ENCODE measurements at regions not wholly inside any gene's neighbourhood (a gene's known extent, or its start where the extent isn't known, plus 50 kb on each side); places are given as distances from the start of the nearest gene placed in this dataset.

- no peak for TF ChIP-seq CTCF (conservative IDR thresholded peaks at IDR 0.05; ENCODE audit: low read length)
- no peak overlapping the region for H3K4me3 ChIP-seq (ENCODE audit: low read length)
- no peak for DNase-seq (ENCODE audit: low read depth)
Measured at GRCh38 chr5:20102293-20102692, 114.3 kb upstream of the CDH18 start.

- no peak overlapping the region for H3K4me3 ChIP-seq (ENCODE audit: low read length)
- TF ChIP-seq CTCF (conservative IDR thresholded peaks at IDR 0.05; ENCODE audit: low read length): no peak
- DNase-seq (ENCODE audit: low read depth): no peak
Measured at GRCh38 chr5:20098694-20099093, 110.7 kb upstream of the CDH18 start.

- DNase-seq (ENCODE audit: low read depth): no peak
- no peak for TF ChIP-seq CTCF (conservative IDR thresholded peaks at IDR 0.05; ENCODE audit: low read length)
- no peak overlapping the region for H3K4me3 ChIP-seq (ENCODE audit: low read length)
Measured at GRCh38 chr5:20088361-20088760, 100.4 kb upstream of the CDH18 start.

- no peak for DNase-seq (ENCODE audit: low read depth)
- H3K4me3 ChIP-seq (ENCODE audit: low read length): no peak overlapping the region
- TF ChIP-seq CTCF (conservative IDR thresholded peaks at IDR 0.05; ENCODE audit: low read length): no peak
Measured at GRCh38 chr5:20087299-20087698, 99.3 kb upstream of the CDH18 start.

- no peak for DNase-seq (ENCODE audit: low read depth)
- no peak overlapping the region for H3K4me3 ChIP-seq (ENCODE audit: low read length)
- TF ChIP-seq CTCF (conservative IDR thresholded peaks at IDR 0.05; ENCODE audit: low read length): no peak
Measured at GRCh38 chr5:20077186-20077585, 89.2 kb upstream of the CDH18 start.

GRCh38 chr5:20056933-20057332 is 68.9 kb upstream of the CDH18 start:
- no peak for DNase-seq (ENCODE audit: low read depth)
- H3K4me3 ChIP-seq (ENCODE audit: low read length): no peak overlapping the region
- no peak for TF ChIP-seq CTCF (conservative IDR thresholded peaks at IDR 0.05; ENCODE audit: low read length)

GRCh38 chr5:20055301-20055700 is 67.3 kb upstream of the CDH18 start:
- H3K4me3 ChIP-seq (ENCODE audit: low read length): no peak overlapping the region
- no peak for TF ChIP-seq CTCF (conservative IDR thresholded peaks at IDR 0.05; ENCODE audit: low read length)
- no peak for DNase-seq (ENCODE audit: low read depth)

Measured in AG10803 (cell line).